NCI-H748 treated with DMSO at 0.1 percent for 48 hours (cell line): ENCODE measurements at regions not wholly inside any gene's neighbourhood (a gene's known extent, or its start where the extent isn't known, plus 50 kb on each side); places are given as distances from the start of the nearest gene placed in this dataset.

ENCODE experiments used
- DNase-seq: peaks from one replicate; lab custom pipeline; 2025; lab: John Stamatoyannopoulos, UW

DNA sequence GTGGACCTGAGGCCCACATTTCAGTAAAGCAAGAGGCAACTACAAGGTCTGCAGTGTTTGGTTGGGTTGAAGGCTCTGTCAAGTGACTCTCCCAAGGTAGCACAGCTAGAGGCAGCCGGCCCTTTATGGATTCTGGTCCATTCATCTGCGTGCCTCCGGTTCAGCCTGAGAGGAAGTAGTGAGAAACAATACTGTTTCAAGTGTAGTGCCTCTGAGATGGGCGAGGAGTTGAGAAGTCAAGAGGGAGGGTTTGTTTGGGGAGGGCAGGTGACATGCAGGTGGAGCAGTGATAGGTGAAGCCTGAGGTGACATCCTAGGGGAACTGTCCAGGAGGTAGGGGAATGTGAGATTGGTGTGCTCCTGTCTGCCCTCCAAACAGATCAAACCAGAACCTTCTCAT is 933.5 kb downstream of the VRK1 start:
- DNase-seq, result no peak

DNA sequence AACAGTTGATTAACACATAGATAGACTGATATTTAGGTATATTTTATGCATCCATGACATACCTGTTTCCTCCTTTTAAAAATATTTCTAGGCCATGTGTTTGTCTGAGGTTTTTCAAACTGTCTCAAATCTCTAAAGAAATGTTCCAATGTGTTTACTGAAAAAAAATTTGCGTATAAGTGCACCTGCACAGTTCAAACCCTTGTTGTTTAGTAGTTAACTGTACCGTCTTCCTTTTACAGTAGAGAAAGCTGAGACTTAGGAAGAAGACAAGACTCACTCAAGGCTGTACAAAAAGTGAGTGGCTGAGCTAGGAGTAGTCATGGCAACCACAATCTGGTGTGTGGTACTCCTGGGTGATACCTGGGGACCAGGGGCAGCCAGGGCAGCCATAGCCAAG is 934.6 kb downstream of the VRK1 start:
- DNase-seq, result no peak

GRCh38 chr14:97747316-97747715 is 950.1 kb downstream of the VRK1 start:
- DNase-seq, result no peak

GRCh38 chr14:97748616-97749015 is 951.4 kb downstream of the VRK1 start:
- DNase-seq, result no peak

DNA sequence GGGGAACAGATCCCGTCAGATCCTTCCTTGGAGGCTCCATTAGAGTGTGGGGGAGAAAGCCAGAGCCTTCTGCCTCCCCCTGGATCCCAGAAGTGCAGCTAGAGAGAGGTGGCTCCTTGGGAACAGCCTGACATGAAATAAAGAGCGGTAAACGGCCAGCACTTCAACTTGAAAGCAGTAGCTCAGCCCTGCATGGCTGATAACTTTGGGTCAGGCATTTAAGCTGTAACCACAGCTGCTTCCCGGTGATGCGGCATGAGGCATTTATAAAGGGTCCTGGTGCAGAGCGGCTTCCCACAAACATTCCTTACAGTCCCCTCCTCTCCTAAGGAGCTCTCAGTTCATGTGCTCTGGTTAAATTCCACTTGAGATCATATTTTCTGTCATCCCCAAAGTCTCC is 960.3 kb downstream of the VRK1 start:
- DNase-seq, result no peak

DNA sequence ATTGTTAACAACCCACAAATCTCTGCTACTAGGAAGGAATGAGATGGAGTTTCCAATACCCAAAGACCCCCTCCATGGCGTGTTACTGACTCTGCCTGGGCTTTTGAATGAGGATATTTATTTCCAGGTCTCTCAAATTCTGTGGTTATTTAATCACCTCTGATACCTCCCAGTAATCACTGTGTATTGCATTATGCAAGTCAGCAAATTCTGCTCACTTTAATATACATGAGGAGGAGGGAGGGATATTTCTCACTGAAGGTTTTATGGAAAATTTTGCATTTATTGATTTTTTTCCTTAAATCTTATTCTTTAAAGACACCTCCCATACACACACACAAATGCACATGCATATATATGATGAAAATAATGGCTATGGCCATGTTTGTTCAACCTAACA is 962.9 kb downstream of the VRK1 start:
- no peak for DNase-seq

DNA sequence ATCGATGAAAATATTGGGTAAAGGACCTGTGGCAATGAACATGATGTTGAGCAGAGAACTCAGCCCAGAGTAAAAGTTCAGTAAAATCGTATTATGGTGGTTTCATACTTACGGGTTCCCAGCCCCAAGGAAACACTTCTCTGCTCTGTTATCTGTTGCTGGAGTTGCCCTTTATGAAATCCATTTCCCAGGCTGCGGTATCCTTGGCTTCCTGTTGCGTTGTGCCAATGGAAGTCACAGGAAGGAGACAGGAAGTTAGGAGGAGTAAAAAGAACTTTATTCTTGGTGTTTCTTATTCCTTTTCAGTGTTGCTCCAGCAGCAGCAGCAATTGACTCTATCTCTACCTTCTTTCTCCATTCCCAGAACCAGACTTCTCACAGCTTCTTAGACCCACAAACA is 965.2 kb downstream of the VRK1 start:
- no peak for DNase-seq

DNA sequence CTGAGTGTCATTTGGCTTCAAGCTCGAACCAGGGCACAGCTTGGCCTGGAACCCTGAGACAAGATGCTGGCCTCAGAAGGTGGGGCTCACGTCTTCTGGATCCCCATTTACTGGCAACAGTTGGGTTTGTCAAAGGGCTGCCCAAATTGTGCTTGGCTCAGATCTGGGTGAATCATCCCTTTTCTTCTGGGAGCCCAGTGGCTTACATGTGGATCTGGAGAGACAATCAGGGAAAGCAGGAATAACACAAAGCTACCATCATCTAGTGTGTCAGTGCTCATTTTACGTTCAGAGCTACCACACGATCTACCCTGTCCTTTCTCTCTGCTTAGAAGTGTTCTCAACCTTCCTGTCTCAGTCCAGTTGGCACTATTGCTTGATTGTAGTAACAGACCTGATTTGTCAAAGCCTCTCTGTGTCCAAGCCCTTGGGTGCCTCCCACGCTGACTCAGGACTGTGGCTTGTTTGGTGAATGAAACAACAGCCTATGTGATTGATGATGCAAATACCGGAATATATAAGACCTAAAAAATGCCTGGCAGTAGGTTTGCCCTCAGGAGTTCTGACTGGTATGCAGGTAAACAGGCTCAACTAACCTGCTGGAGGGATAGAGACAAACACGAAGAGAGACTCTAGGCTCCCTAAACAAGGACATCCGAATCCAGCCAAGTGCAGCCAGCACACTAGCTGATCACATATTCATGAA is 974.3 kb downstream of the VRK1 start:
- no peak for DNase-seq

DNA sequence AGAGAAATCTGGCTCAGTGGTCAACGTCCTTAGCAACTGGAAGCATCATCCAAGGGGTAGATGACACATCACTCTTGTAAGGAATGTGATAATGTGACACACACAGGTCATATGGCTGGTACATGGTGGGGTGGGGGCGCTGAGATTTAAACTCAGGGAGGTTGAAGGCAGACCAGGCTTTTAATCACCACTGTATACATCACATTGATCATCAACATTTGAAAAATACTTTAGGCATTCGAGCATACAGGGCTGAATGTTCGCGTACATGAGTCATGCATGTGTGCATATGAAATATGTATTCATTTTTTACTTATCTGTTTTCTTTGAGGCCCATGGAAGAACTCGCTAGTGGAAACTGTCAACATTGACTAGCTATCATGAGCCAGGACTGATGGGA is 976.4 kb downstream of the VRK1 start:
- no peak for DNase-seq

GRCh38 chr14:97776890-97777558 is 979.8 kb downstream of the VRK1 start:
- DNase-seq, result no peak

GRCh38 chr14:97777622-97778355 is 980.6 kb downstream of the VRK1 start:
- no peak for DNase-seq

DNA sequence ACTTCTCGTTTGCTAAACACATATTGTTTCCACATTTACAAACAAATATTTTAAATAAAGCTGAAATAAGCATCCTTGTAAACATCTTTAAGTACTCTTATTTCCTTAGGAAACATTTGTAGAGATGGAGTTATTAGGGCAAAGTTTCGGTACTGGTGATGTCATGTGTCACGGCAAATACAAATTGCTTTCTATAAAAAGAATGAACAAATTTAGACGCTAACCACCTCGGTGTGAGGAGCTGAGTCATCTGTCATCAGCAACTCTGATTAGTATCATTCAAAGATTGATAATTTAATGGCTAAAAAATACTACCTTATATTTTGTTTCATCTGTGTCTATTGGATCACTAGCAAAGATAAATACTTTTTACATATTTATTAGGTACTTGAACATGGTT is 982.0 kb downstream of the VRK1 start:
- DNase-seq, result no peak

DNA sequence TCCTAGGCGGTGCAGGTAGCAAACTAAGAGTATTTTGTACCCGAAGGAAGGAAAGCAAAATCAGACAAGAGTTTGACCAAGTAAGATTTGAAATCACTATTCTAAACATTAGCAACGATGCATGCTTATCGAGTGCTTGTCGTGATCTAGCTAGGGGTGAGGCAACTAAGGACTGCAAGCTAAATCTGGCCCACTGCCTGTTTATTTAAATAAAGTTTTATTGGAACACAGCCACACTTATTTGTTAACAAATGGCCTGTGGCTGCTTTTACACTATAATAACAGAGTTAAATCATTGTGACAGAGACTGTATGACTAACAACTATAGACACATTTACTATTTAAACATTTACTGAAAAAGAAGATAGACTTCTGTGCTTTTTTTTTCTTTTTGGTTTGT is 983.6 kb downstream of the VRK1 start:
- no peak for DNase-seq

DNA sequence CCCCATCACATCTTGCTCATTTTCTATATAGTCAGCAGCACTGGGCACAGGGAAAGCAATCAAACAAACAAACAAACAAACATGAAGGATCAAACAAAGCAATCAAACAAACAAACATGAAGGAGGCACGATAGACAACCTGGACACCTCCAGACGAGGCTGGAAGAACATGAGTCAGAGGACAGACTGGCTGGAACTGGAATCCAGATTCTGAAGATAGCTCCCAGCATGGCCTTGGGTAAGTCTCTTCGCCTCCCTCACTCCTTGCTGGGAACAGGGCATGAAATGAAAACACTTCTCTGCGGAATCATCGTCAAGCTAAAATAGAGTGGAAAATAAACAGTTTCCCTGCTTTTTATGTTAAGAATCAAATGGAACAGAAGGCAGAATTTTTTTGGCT is 984.8 kb downstream of the VRK1 start:
- DNase-seq, result no peak

- no peak for DNase-seq
Measured at GRCh38 chr14:97782871-97783414, 985.8 kb downstream of the VRK1 start.

DNA sequence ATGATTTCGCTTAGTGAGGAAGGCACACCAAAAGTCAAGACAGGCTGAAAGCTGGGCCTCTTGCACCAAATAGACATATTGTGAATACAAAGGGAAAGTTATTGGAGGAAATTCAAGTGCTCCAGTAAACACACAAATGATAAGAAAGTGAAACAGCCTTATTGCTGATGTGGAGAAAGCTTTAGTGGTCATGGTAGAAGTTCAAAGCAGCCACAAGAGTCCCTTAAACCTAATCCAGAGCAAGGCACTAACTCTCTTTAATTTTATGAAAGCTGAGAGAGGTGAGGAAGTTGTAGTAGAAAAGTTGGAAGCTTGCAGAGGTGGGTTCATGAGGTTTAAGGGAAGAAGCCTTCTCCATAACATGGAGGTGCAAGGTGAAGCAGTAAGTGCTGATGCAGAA is 988.3 kb downstream of the VRK1 start:
- DNase-seq, result no peak

GRCh38 chr14:97788364-97788763 is 991.2 kb downstream of the VRK1 start:
- DNase-seq, result peak; percentile 15

DNA sequence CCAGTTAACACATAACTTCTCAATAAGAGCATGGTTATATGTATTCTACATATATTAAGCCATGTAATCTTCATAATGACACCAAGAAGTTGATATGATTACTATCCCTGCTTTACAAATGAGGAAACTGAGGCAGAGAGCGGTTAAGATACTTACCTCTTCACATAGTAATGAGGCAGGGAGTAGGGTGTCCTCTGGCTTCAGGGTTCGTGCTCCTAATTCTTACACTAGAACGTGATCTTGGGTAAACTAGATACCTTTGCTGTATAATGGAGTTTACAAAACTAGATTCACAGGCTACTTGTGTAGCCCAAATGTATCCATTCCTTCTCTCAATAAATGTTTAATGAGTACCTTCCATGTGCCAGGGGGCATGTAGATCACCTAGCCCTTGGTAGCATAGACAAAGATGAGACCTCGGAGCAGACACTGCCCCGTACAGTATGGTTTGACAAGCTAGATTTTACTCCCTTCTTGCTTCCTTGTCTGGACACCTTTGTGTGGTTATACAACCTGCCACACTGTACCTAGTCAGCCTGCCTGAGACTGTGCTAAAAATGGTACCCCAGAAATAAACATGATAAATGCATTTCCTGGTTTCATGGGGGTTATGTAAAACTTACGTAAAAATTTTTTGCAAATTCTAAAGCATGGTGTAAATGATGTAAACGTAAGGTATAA is 991.8 kb downstream of the VRK1 start:
- DNase-seq, result no peak

DNA sequence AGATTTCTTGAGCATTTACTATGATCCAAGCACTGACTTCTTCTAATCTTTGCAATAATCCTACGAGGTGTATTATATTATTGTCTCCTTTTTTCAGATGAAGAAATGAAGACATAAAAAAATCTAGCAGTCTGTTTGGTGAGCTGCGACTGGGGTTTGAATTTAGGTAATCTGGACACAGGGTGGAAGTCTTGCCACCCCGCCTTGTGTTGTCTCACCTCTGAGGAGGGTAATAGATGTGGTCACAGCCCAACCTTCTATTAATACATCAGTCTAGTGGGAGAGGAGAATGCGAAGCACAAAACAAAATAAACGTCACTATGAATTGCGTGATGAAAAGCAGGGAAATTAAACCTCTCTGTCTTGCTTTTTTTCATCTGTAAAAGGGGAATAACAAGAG is 993.9 kb downstream of the VRK1 start:
- no peak for DNase-seq

- DNase-seq, result no peak
Measured at GRCh38 chr14:97791906-97792305, 994.7 kb downstream of the VRK1 start.

DNA sequence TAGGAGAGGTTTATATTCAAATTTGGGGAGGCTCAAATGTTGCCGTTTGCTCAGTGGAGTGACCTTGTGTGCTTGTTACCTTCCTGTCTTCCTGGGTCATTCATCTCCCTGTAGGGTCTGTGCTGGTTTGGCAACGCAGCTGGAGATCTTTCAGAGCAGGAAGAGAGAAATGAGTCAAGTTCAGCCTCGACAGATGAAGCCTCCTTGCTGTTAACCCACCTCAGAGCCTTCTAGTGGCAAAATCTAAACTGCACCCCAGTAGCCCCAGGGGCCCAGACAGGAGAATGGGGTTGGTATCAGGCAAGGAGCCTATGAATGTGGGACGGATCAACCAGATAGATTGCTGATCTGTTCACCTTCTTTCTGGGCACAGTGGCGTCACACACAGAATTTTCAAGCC is 999.3 kb downstream of the VRK1 start:
- DNase-seq, result no peak

- no peak for DNase-seq
Measured at GRCh38 chr14:97798176-97798575, 1001.0 kb downstream of the VRK1 start.
